ENCODE measurements at regions not wholly inside any gene's neighbourhood (a gene's known extent, or its start where the extent isn't known, plus 50 kb on each side); places are given as distances from the start of the nearest gene placed in this dataset.

GRCh38 chr5:117195076-117195475 is 620.5 kb upstream of the SEMA6A start:
- Histone ChIP-seq H2BK20ac (ENCODE audit: low read depth, low read length, poor library complexity, severe bottlenecking) (no peak overlapping the region), H4K20me1 (ENCODE audit: control insufficient read depth, insufficient read depth, insufficient read length) (no peaks in the 10 kb centered on the region), H3K18ac (ENCODE audit: insufficient read length, low read depth, low read length) (no peak overlapping the region), H3K9me3 (ENCODE audit: control insufficient read depth, low read depth, low read length) (no peaks in the 10 kb centered on the region), H2BK120ac (ENCODE audit: low read depth, low read length, poor library complexity, severe bottlenecking) (no peak overlapping the region), H2BK15ac (ENCODE audit: low read depth, low read length) (no peak overlapping the region), H2AFZ (ENCODE audit: low read length) (no peak overlapping the region), H3K9ac (ENCODE audit: extremely low read depth, insufficient read length, low read length) (no peak overlapping the region), H3K4ac (ENCODE audit: low read depth, low read length) (no peak overlapping the region), H4K5ac (ENCODE audit: insufficient read length, low read depth, low read length) (no peak overlapping the region), H3K79me1 (ENCODE audit: insufficient read depth, low read depth, low read length, poor library complexity, severe bottlenecking) (no peaks in the 10 kb centered on the region), H3K27ac (ENCODE audit: insufficient read length, low read depth, low read length) (no peak overlapping the region), H2BK12ac (ENCODE audit: insufficient read length, low read depth, low read length) (no peak overlapping the region), H3K56ac (ENCODE audit: insufficient read length, low read depth, low read length) (no peak overlapping the region), H3K23me2 (ENCODE audit: insufficient read length, low read depth, low read length, poor library complexity, severe bottlenecking) (no peaks in the 10 kb centered on the region), H3K4me2 (ENCODE audit: insufficient read depth, insufficient read length, low read length) (no peak overlapping the region), H3K4me1 (ENCODE audit: insufficient read depth, low read length) (no peaks in the 10 kb centered on the region), H2AK5ac (ENCODE audit: insufficient read length, low read length) (no peak overlapping the region), H2BK5ac (ENCODE audit: insufficient read length, low read length) (no peak overlapping the region), H3K27me3 (ENCODE audit: insufficient read depth, low read length) (no peaks in the 10 kb centered on the region), H3K14ac (ENCODE audit: insufficient read depth, low read length) (no peak overlapping the region), H4K91ac (ENCODE audit: insufficient read length, low read depth, low read length) (no peak overlapping the region), H3K23ac (ENCODE audit: insufficient read length, low read depth, low read length) (no peak overlapping the region), H3K79me2 (ENCODE audit: insufficient read depth, low read length) (no peaks in the 10 kb centered on the region), H3T11ph (ENCODE audit: low read length) (no peak overlapping the region), H4K8ac (replicated peaks; ENCODE audit: insufficient read length, low read depth, low read length) (no peak overlapping the region)
- H3K27me3 Mint-ChIP-seq (ENCODE audit: low read depth), result no peaks in the 10 kb centered on the region
- peaks cover 4 to 5% of the 10 kb centered on the region in 2 experiments; a peak in 3 of 4 replicates for H3K4me1 Mint-ChIP-seq
- H3K4me3 Mint-ChIP-seq, result no peak overlapping the region
- H3K36me3 Mint-ChIP-seq (ENCODE audit: insufficient read depth in 1 of 3, low read depth in 3 of 3), result peaks cover 0 to 4% (median 0%) of the 10 kb centered on the region in 3 experiments; a peak in 1 of 7 replicates
- DNase-seq, result no peak
- peaks cover 0 to 4% of the 10 kb centered on the region in 2 experiments; a peak in 3 of 5 replicates for H3K9me3 Mint-ChIP-seq
- TF ChIP-seq CTCF (conservative IDR thresholded peaks at IDR 0.05), result no peak
- no peak overlapping the region for H3K27ac Mint-ChIP-seq
